IMR-90 (cell line): ENCODE measurements at regions not wholly inside any gene's neighbourhood (a gene's known extent, or its start where the extent isn't known, plus 50 kb on each side); places are given as distances from the start of the nearest gene placed in this dataset.

Experiments
- ATAC-seq: fragments of 200-7000 bp; cut with Tn5 transposase; 2 replicates; pipeline ENCODE4 v1.9.1; 2020; ENCODE audit warnings: low read depth, mild to moderate bottlenecking, moderate library complexity
- BruUV-seq: library from RNA; stranded (reverse); fragments of 400-500 nt; replicated peaks from 2 replicates; lab custom pipeline; 2021; lab: Mats Ljungman, UMichigan
- CTCF ChIA-PET: fragments of 300-600 bp; formaldehyde crosslinking; extraction: SDS; loops from one replicate; lab custom pipeline; 2021; ENCODE audit warnings: antibody characterized with exemption; lab: Yijun Ruan, JAX
- POLR2A ChIA-PET: fragments of 300-600 bp; sonication (Branson Sonifier 250); formaldehyde crosslinking; loops from one replicate; lab custom pipeline; 2022; ENCODE audit warnings: antibody characterized with exemption; ENCODE audit not compliant: unreplicated experiment; lab: Charles Lee
- DNase-seq: peaks from one replicate; pipeline ENCODE4 v3.0.0; 2013
- H2AFZ ChIP-seq: replicated peaks from 2 replicates; pipeline ENCODE3; 2013; ENCODE audit warnings: low read length, mild to moderate bottlenecking; ENCODE audit not compliant: poor library complexity
- H2AK5ac ChIP-seq: 2 replicates; pipeline ENCODE4 v1.6.1; 2013; ENCODE audit warnings: low read depth, low read length, inconsistent platforms
- H2AK9ac ChIP-seq: replicated peaks from 2 replicates; pipeline ENCODE3; 2013; ENCODE audit warnings: mild to moderate bottlenecking, low read depth, low read length, moderate library complexity; ENCODE audit not compliant: poor library complexity
- H2BK120ac ChIP-seq: 2 replicates; pipeline ENCODE4 v1.6.1; 2013; ENCODE audit warnings: low read depth, low read length, inconsistent platforms
- H2BK15ac ChIP-seq: 3 replicates; pipeline ENCODE4 v1.6.1; 2013; ENCODE audit warnings: low read depth, low read length, inconsistent platforms
- H2BK20ac ChIP-seq: 2 replicates; pipeline ENCODE4 v1.6.1; 2013; ENCODE audit warnings: low read depth, mild to moderate bottlenecking, inconsistent platforms, low read length, moderate library complexity
- H2BK5ac ChIP-seq: 2 replicates; pipeline ENCODE4 v1.6.1; 2013; ENCODE audit warnings: mild to moderate bottlenecking, low read depth, low read length, inconsistent platforms; ENCODE audit not compliant: poor library complexity, severe bottlenecking
- H3K14ac ChIP-seq: replicated peaks from 2 replicates; pipeline ENCODE4 v1.6.1; 2013; ENCODE audit warnings: low read depth, low read length, inconsistent platforms
- H3K18ac ChIP-seq: 2 replicates; pipeline ENCODE4 v1.6.1; 2013; ENCODE audit warnings: low read depth, low read length, control low read depth
- H3K23ac ChIP-seq: 2 replicates; pipeline ENCODE4 v1.6.1; 2013; ENCODE audit warnings: low read depth, low read length, inconsistent platforms
- H3K27ac ChIP-seq: 2 replicates; pipeline ENCODE4 v1.5.1; 2013; ENCODE audit warnings: mild to moderate bottlenecking, control low read depth, low read length; ENCODE audit not compliant: insufficient read depth
- H3K27me3 ChIP-seq: 2 replicates; pipeline ENCODE4 v1.6.1; 2013; ENCODE audit warnings: low read length; ENCODE audit not compliant: control insufficient read depth, insufficient read depth
- H3K36me3 ChIP-seq: 2 replicates; pipeline ENCODE4 v1.6.1; 2013; ENCODE audit warnings: low read length, mixed read lengths; ENCODE audit not compliant: control insufficient read depth, insufficient read depth
- H3K4ac ChIP-seq: 2 replicates; pipeline ENCODE4 v1.6.1; 2013; ENCODE audit warnings: low read depth, low read length, inconsistent platforms
- H3K4me1 ChIP-seq: 2 replicates; pipeline ENCODE4 v1.6.1; 2013; ENCODE audit warnings: low read length, mixed read lengths; ENCODE audit not compliant: control insufficient read depth, insufficient read depth
- H3K4me2 ChIP-seq: 2 replicates; pipeline ENCODE4 v1.6.1; 2013; ENCODE audit warnings: low read depth, mild to moderate bottlenecking, control low read depth, low read length, moderate library complexity
- H3K4me3 ChIP-seq: 2 replicates; pipeline ENCODE4 v1.5.1; 2013; ENCODE audit warnings: low read depth, mild to moderate bottlenecking, control low read depth, low read length, moderate library complexity; ENCODE audit not compliant: insufficient read depth
- H3K56ac ChIP-seq: 2 replicates; pipeline ENCODE4 v1.6.1; 2013; ENCODE audit warnings: low read length, inconsistent platforms; ENCODE audit not compliant: insufficient read depth; ENCODE audit errors: extremely low read depth
- H3K79me1 ChIP-seq, 2 experiments: 2 replicates each; pipeline ENCODE4 v1.6.1; 2013; ENCODE audit warnings: low read length in 2 of 2, inconsistent platforms in 1 of 2, low read depth in 1 of 2
- H3K9ac ChIP-seq: 2 replicates; pipeline ENCODE4 v1.6.1; 2013; ENCODE audit warnings: low read depth, low read length, control low read depth
- H3K9me1 ChIP-seq: 2 replicates; pipeline ENCODE4 v1.6.1; 2013; ENCODE audit warnings: low read length, inconsistent platforms; ENCODE audit not compliant: insufficient read depth
- H3K9me3 ChIP-seq: 2 replicates; pipeline ENCODE4 v1.6.1; 2013; ENCODE audit warnings: low read length; ENCODE audit not compliant: control insufficient read depth, insufficient read depth
- H4K20me1 ChIP-seq: 2 replicates; pipeline ENCODE4 v1.6.1; 2013; ENCODE audit warnings: low read length, inconsistent platforms; ENCODE audit not compliant: insufficient read depth
- H4K5ac ChIP-seq: 2 replicates; pipeline ENCODE4 v1.6.1; 2013; ENCODE audit warnings: mild to moderate bottlenecking, low read depth, low read length, control low read depth
- H4K8ac ChIP-seq, 2 experiments: 2 replicates each; pipeline ENCODE4 v1.6.1; 2013; ENCODE audit warnings: low read depth in 2 of 2, low read length in 2 of 2, control low read depth in 1 of 2, inconsistent platforms in 1 of 2
- H4K91ac ChIP-seq: 2 replicates; pipeline ENCODE4 v1.6.1; 2013; ENCODE audit warnings: low read depth, low read length, inconsistent platforms; ENCODE audit not compliant: insufficient read depth
- CEBPB ChIP-seq: IDR thresholded peaks from 2 replicates; pipeline ENCODE4 v1.6.1; 2012; ENCODE audit warnings: low read depth, low read length, improper control_type of control experiment
- FOS ChIP-seq: fragments of 150-350 bp; IDR thresholded peaks from 2 replicates; pipeline ENCODE4 v1.6.1; 2016; ENCODE audit warnings: low read depth, low read length
- RCOR1 ChIP-seq: IDR thresholded peaks from 2 replicates; pipeline ENCODE4 v1.6.1; 2012; ENCODE audit warnings: mild to moderate bottlenecking, low read length, improper control_type of control experiment; ENCODE audit not compliant: insufficient replicate concordance
- WGBS, 2 experiments: methylation state at CpG; one replicate each; pipeline versions ENCODE4 v1.1.5 to v1.1.7; 2013; ENCODE audit warnings: missing lambda C conversion rate in 2 of 2; ENCODE audit not compliant: insufficient read length in 1 of 2; ENCODE audit errors: extremely low coverage in 2 of 2; 5-methylcytosine and 5-hydroxymethylcytosine counted together
- dilution Hi-C: fragments of 300-500 bp; cut with HindIII; formaldehyde crosslinking; loops from one replicate; pipeline ENCODE4 v1.14.3; 2018; ENCODE audit warnings: low sequenced_read_pairs; ENCODE audit not compliant: unreplicated experiment
- in situ Hi-C: fragments of 300-500 bp; cut with MboI; formaldehyde crosslinking; loops from 3 replicates; pipeline ENCODE4 v1.14.3; 2019; ENCODE audit warnings: low sequenced_read_pairs, inconsistent platforms, mixed read lengths
- intact Hi-C: fragments of 100-400 bp; cut with micrococcal nuclease; formaldehyde crosslinking; loops from 2 replicates; pipeline ENCODE4 v1.10.0; 2022

GRCh38 chr20:51934301-51935002 lies 132.1 kb upstream of the SALL4 start:
- POLR2A ChIA-PET, result no interaction called here

More at GRCh38 chr20:51934301-51935002, 132.1 kb upstream of the SALL4 start:
- H3K18ac ChIP-seq, result no peak overlapping the region
- no peak overlapping the region for H3K4me3 ChIP-seq
- 20% methylated on average over 1 of the region's 11 CpGs; no CpG with 5 or more reads in 1 of the 2 experiments for WGBS, 2 experiments
- no peak overlapping the region for H3K56ac ChIP-seq
- no TSS peak for BruUV-seq
- no peak overlapping the region for H2AK9ac ChIP-seq
- H2AK5ac ChIP-seq, result no peak overlapping the region
- dilution Hi-C loops (no loop called here), intact Hi-C loops (no loop called here), in situ Hi-C loops (no loop called here)
- H3K36me3 ChIP-seq, result no peaks in the 10 kb centered on the region
- no peak overlapping the region for H4K8ac ChIP-seq
- no peak overlapping the region for H4K91ac ChIP-seq
- H2AFZ ChIP-seq, result no peak overlapping the region
- H3K27ac ChIP-seq, result no peak overlapping the region
- H2BK15ac ChIP-seq, result no peak overlapping the region
- H3K4me1 ChIP-seq, result peaks cover 6% of the 10 kb centered on the region
- H3K23ac ChIP-seq, result no peak overlapping the region
- H4K5ac ChIP-seq, result no peak overlapping the region
- no peak overlapping the region for H2BK20ac ChIP-seq
- H3K9ac ChIP-seq, result no peak overlapping the region
- DNase-seq, result no peak
- no peaks in the 10 kb centered on the region for H4K20me1 ChIP-seq
- no peak overlapping the region for H2BK5ac ChIP-seq
- H3K14ac ChIP-seq, result no peak overlapping the region
- no peaks in the 10 kb centered on the region for H3K79me1 ChIP-seq
- no peak overlapping the region for H3K4ac ChIP-seq
- H3K9me1 ChIP-seq, result no peaks in the 10 kb centered on the region
- no peaks in the 10 kb centered on the region for H3K9me3 ChIP-seq
- H3K4me2 ChIP-seq, result peak overlapping the region; percentile 17; the same call in 1 of the 2 replicates
- H2BK120ac ChIP-seq, result no peak overlapping the region
- CTCF ChIA-PET, result interaction anchor here (0.6 to 0.7 kb wide), 2 partner anchors 63 to 1288 kb away, joined by 3 read pairs; no protein-coding TSS in a partner anchor
- H3K27me3 ChIP-seq, result no peaks in the 10 kb centered on the region; the same call in 1 of the 2 replicates
- ATAC-seq, result no peak
- TF ChIP-seq CEBPB (no peak), RCOR1 (no peak), FOS (no peak)
